K562 (cell line): ENCODE measurements at regions not wholly inside any gene's neighbourhood (a gene's known extent, or its start where the extent isn't known, plus 50 kb on each side); places are given as distances from the start of the nearest gene placed in this dataset.

Experiments used
- ATAC-seq: fragments of 200-7000 bp; cut with Tn5 transposase; 3 replicates; pipeline ENCODE4 v1.9.1; 2020; ENCODE audit warnings: moderate library complexity
- BruUV-seq: library from RNA; stranded (reverse); fragments of 400-500 nt; replicated peaks from 2 replicates; lab custom pipeline; 2021; lab: Mats Ljungman, UMichigan
- CTCF ChIA-PET: fragments of 300-600 bp; formaldehyde crosslinking; extraction: SDS; loops from one replicate; lab custom pipeline; 2021; ENCODE audit warnings: low intra/inter-chr PET ratio; lab: Yijun Ruan, JAX
- POLR2A ChIA-PET: fragments of 300-600, 350-650 bp; sonication (Branson Sonifier 250); formaldehyde crosslinking; extraction: SDS; loops from one replicate; lab custom pipeline; 2021; ENCODE audit warnings: antibody characterized with exemption, inconsistent platforms; lab: Yijun Ruan, JAX
- DNase-seq, 4 experiments: peaks; one replicate each; pipeline versions ENCODE4 v3.0.0 to v3.0.0-alpha.2; 2011 to 2018; ENCODE audit warnings: low spot score in 3 of 4, mixed read lengths in 3 of 4; ENCODE audit errors: extremely low read depth in 1 of 4
- FAIRE-seq: peaks from 2 replicates; lab custom pipeline; 2011; peaks lifted over from hg19 to GRCh38; lab: Jason Lieb, UNC
- H2AFZ ChIP-seq: 2 replicates; pipeline ENCODE4 v1.6.0; 2011; ENCODE audit warnings: low read depth, low read length, control low read depth, inconsistent platforms
- H3K27ac ChIP-seq: fragments of 200-600 bp; 3 replicates; pipeline ENCODE4 v1.8.0; 2011; ENCODE audit warnings: low read depth, mild to moderate bottlenecking, control low read depth, inconsistent platforms, low read length, moderate library complexity, mixed read lengths; ENCODE audit errors: extremely low read depth
- H3K27me3 ChIP-seq, 2 experiments: fragments of 300-600 bp in 1 of 2; 2 replicates in 1 of 2; 3 replicates in 1 of 2; pipeline versions ENCODE4 v1.6.0 to v1.8.0; 2011; ENCODE audit warnings: inconsistent platforms in 2 of 2, low read length in 2 of 2, mild to moderate bottlenecking in 1 of 2, mixed read lengths in 1 of 2, moderate library complexity in 1 of 2; ENCODE audit not compliant: control insufficient read depth in 2 of 2, insufficient read depth in 2 of 2
- H3K36me3 ChIP-seq: fragments of 300-600 bp; 3 replicates; pipeline ENCODE4 v1.8.0; 2011; ENCODE audit warnings: mild to moderate bottlenecking, low read length, inconsistent platforms; ENCODE audit not compliant: control insufficient read depth, insufficient read depth
- H3K4me1 ChIP-seq, 2 experiments: fragments of 200-600 bp in 1 of 2; replicated peaks in 1 of 2; 2 replicates in 1 of 2; 3 replicates in 1 of 2; pipeline versions ENCODE4 v1.5.1 to v1.8.0; 2011; ENCODE audit warnings: inconsistent platforms in 2 of 2, low read length in 2 of 2, mild to moderate bottlenecking in 1 of 2, mixed read lengths in 1 of 2, moderate library complexity in 1 of 2; ENCODE audit not compliant: control insufficient read depth in 2 of 2, insufficient read depth in 2 of 2
- H3K4me2 ChIP-seq: 2 replicates; pipeline ENCODE4 v1.6.1; 2011; ENCODE audit warnings: low read length, control low read depth, inconsistent platforms, mixed read lengths; ENCODE audit not compliant: insufficient read depth
- H3K4me3 ChIP-seq: fragments of 200-600 bp; sonication (generic), shearing (Covaris generic); 2 replicates; pipeline ENCODE4 v1.5.1; 2016; ENCODE audit warnings: control low read depth, inconsistent platforms
- H3K79me2 ChIP-seq: fragments of 200-600 bp; 3 replicates; pipeline ENCODE4 v1.8.0; 2011; ENCODE audit warnings: low read length, inconsistent platforms; ENCODE audit not compliant: control insufficient read depth, insufficient read depth
- H3K9ac ChIP-seq, 2 experiments: 2 replicates each; pipeline versions ENCODE4 v1.6.0 to v1.6.1; 2011; ENCODE audit warnings: low read depth in 2 of 2, low read length in 2 of 2, control low read depth in 1 of 2, inconsistent platforms in 1 of 2, mild to moderate bottlenecking in 1 of 2, mixed read lengths in 1 of 2; ENCODE audit not compliant: insufficient read depth in 1 of 2
- H3K9me1 ChIP-seq: one replicate; pipeline ENCODE4 v1.6.0; 2011; ENCODE audit warnings: inconsistent platforms, mild to moderate bottlenecking, low read length, moderate library complexity; ENCODE audit not compliant: control insufficient read depth, insufficient read depth
- H3K9me3 ChIP-seq: replicated peaks from 2 replicates; pipeline ENCODE4 v1.5.1; 2011; ENCODE audit warnings: low read depth, low read length, inconsistent platforms; ENCODE audit not compliant: control insufficient read depth, insufficient read depth
- H4K20me1 ChIP-seq: replicated peaks from 2 replicates; pipeline ENCODE4 v1.6.1; 2011; ENCODE audit warnings: low read length, inconsistent platforms, mixed read lengths; ENCODE audit not compliant: control insufficient read depth, insufficient read depth
- ATF3 ChIP-seq, 2 experiments: fragments of 450-650 bp in 1 of 2; sonication (generic) in 1 of 2; formaldehyde crosslinking in 1 of 2; IDR thresholded peaks in 1 of 2; conservative IDR thresholded peaks in 1 of 2; 2 replicates each; pipeline versions ENCODE4 v1.6.1 to v1.8.1; 2016 to 2023; ENCODE audit warnings: mild to moderate bottlenecking in 2 of 2, moderate library complexity in 2 of 2, inconsistent platforms in 1 of 2, missing genetic modification reagents in 1 of 2
- ETS2 ChIP-seq: IDR thresholded peaks from 2 replicates; pipeline ENCODE4 v1.6.1; 2016; ENCODE audit warnings: borderline replicate concordance, missing genetic modification characterization, mild to moderate bottlenecking, moderate library complexity, missing compliant biosample characterization; ENCODE audit not compliant: poor library complexity, severe bottlenecking
- GABPA ChIP-seq: fragments of 200-800 bp; sonication (Bioruptor generic); conservative IDR thresholded peaks from 2 replicates; pipeline ENCODE4 v1.6.1; 2016; ENCODE audit warnings: low read depth, missing genetic modification characterization, missing compliant biosample characterization
- PHB2 ChIP-seq: fragments of 450-650 bp; IDR thresholded peaks from 2 replicates; pipeline ENCODE4 v1.6.1; 2017; ENCODE audit warnings: low read depth
- POLR2G ChIP-seq: fragments of 200-400 bp; formaldehyde crosslinking; IDR thresholded peaks from 2 replicates; pipeline ENCODE4 v1.6.1; 2017; ENCODE audit warnings: low read depth, mild to moderate bottlenecking, antibody characterized with exemption, low read length, moderate library complexity
- ZBTB1 ChIP-seq: sonication (generic); formaldehyde crosslinking; IDR thresholded peaks from 2 replicates; pipeline ENCODE4 v1.8.1; 2023; ENCODE audit warnings: missing genetic modification reagents, low read depth, mild to moderate bottlenecking, borderline replicate concordance
- ZNF75A ChIP-seq: fragments of 450-650 bp; formaldehyde crosslinking; IDR thresholded peaks from 2 replicates; pipeline ENCODE4 v1.4.0; 2020; ENCODE audit warnings: mild to moderate bottlenecking
- WGBS: fragments of 100-300 bp; shearing (Covaris generic); methylation state at CpG from one replicate; pipeline ENCODE4 v1.1.6; 2016; ENCODE audit warnings: low coverage, mixed read lengths; ENCODE audit not compliant: insufficient coverage; ENCODE audit errors: missing lambda C conversion rate; 5-methylcytosine and 5-hydroxymethylcytosine counted together
- in situ Hi-C: fragments of 300-500 bp; cut with MboI; formaldehyde crosslinking; loops from 4 replicates; pipeline ENCODE4 v1.15.0; 2018; ENCODE audit warnings: inconsistent platforms, mixed read lengths
- intact Hi-C: fragments of 100-400 bp; cut with micrococcal nuclease; formaldehyde crosslinking; loops from 2 replicates; pipeline ENCODE4 v1.14.2; 2022

GRCh38 chr5:125602184-125602583 is 821.0 kb upstream of the GRAMD2B start (continued):
- TF ChIP-seq ATF3 (IDR thresholded peaks at IDR 0.05) (no peak), ATF3 (CRISPR knock-in tag; conservative IDR thresholded peaks at IDR 0.05) (no peak), POLR2G (no peak), ZNF75A (CRISPR knock-in tag) (no peak)

- H3K9me3 ChIP-seq, result no peaks in the 10 kb centered on the region
- TF ChIP-seq ZBTB1 (CRISPR knock-in tag), result no peak
- TF ChIP-seq PHB2, result no peak
- no peak for TF ChIP-seq ETS2 (tag)
- no peak for TF ChIP-seq GABPA
- TF ChIP-seq, all 486 proteins: peak for 0
- WGBS, result 0% methylated on average over 3 of the region's 3 CpGs
- BruUV-seq, result no TSS peak
- Histone ChIP-seq H2AFZ (no peak overlapping the region), H3K4me2 (no peak overlapping the region), H3K9ac (no peak overlapping the region), H3K27ac (no peak overlapping the region), H3K79me2 (no peaks in the 10 kb centered on the region), H3K27me3 (no peaks in the 10 kb centered on the region), H3K4me1 (no peaks in the 10 kb centered on the region), H3K36me3 (no peaks in the 10 kb centered on the region), H3K4me3 (no peak overlapping the region), H4K20me1 (no peaks in the 10 kb centered on the region), H3K9me1 (no peaks in the 10 kb centered on the region)
- ATAC-seq (no peak), FAIRE-seq (no peak), DNase-seq (no peak)
- POLR2A ChIA-PET, result interaction anchor here (0.5 kb wide), 1 partner anchor 61 kb away, joined by 3 read pairs; no protein-coding TSS in a partner anchor
- CTCF ChIA-PET, result no interaction called here
- in situ Hi-C loops, result no loop called here
- intact Hi-C loops, result no loop called here
These were observed 819.9 kb upstream of the GRAMD2B start for GRCh38 chr5:125603321-125603720.
